H9 (cell line): ENCODE measurements at regions not wholly inside any gene's neighbourhood (a gene's known extent, or its start where the extent isn't known, plus 50 kb on each side); places are given as distances from the start of the nearest gene placed in this dataset.

Source experiments
- DNase-seq: peaks from one replicate; pipeline ENCODE4 v3.0.0-alpha.2; 2017
- H2AFZ ChIP-seq: one replicate; pipeline ENCODE4 v1.6.1; 2013; ENCODE audit warnings: mild to moderate bottlenecking, low read length, control low read depth, moderate library complexity
- H2AK5ac ChIP-seq: 2 replicates; pipeline ENCODE4 v1.6.1; 2013; ENCODE audit warnings: low read length, control low read depth, mixed read lengths; ENCODE audit not compliant: insufficient read length
- H2BK120ac ChIP-seq: one replicate; pipeline ENCODE4 v1.6.1; 2013; ENCODE audit warnings: low read depth, mild to moderate bottlenecking, low read length, control low read depth, inconsistent platforms; ENCODE audit not compliant: poor library complexity, severe bottlenecking
- H2BK12ac ChIP-seq: 2 replicates; pipeline ENCODE4 v1.6.1; 2013; ENCODE audit warnings: low read length, control low read depth, mixed read lengths, low read depth; ENCODE audit not compliant: insufficient read length
- H2BK15ac ChIP-seq: 2 replicates; pipeline ENCODE4 v1.6.1; 2013; ENCODE audit warnings: low read depth, low read length, control low read depth
- H2BK20ac ChIP-seq: one replicate; pipeline ENCODE4 v1.6.1; 2013; ENCODE audit warnings: low read depth, mild to moderate bottlenecking, low read length, control low read depth, inconsistent platforms; ENCODE audit not compliant: poor library complexity, severe bottlenecking
- H2BK5ac ChIP-seq: 2 replicates; pipeline ENCODE4 v1.6.1; 2013; ENCODE audit warnings: low read length, control low read depth, mixed read lengths; ENCODE audit not compliant: insufficient read length
- H3K14ac ChIP-seq: 2 replicates; pipeline ENCODE4 v1.6.1; 2013; ENCODE audit warnings: low read length, control low read depth; ENCODE audit not compliant: insufficient read depth
- H3K18ac ChIP-seq: 2 replicates; pipeline ENCODE4 v1.6.1; 2013; ENCODE audit warnings: low read depth, mild to moderate bottlenecking, mixed read lengths, low read length, control low read depth; ENCODE audit not compliant: insufficient read length
- H3K23ac ChIP-seq: 2 replicates; pipeline ENCODE4 v1.6.1; 2013; ENCODE audit warnings: low read length, control low read depth, mixed read lengths, low read depth; ENCODE audit not compliant: insufficient read length
- H3K23me2 ChIP-seq: 2 replicates; pipeline ENCODE4 v1.6.1; 2013; ENCODE audit warnings: low read depth, mild to moderate bottlenecking, mixed read lengths, low read length, control low read depth; ENCODE audit not compliant: insufficient read length, poor library complexity, severe bottlenecking
- H3K27ac ChIP-seq: 2 replicates; pipeline ENCODE4 v1.5.1; 2013; ENCODE audit warnings: low read length, control low read depth, mixed read lengths, low read depth; ENCODE audit not compliant: insufficient read length
- H3K27me3 ChIP-seq: 2 replicates; pipeline ENCODE4 v1.6.1; 2013; ENCODE audit warnings: low read length, control low read depth, inconsistent platforms; ENCODE audit not compliant: insufficient read depth
- H3K4ac ChIP-seq: 2 replicates; pipeline ENCODE4 v1.6.1; 2013; ENCODE audit warnings: low read depth, mild to moderate bottlenecking, control low read depth, inconsistent platforms, low read length, moderate library complexity
- H3K4me1 ChIP-seq: 2 replicates; pipeline ENCODE4 v1.6.1; 2013; ENCODE audit warnings: low read length, control low read depth, inconsistent platforms; ENCODE audit not compliant: insufficient read depth
- H3K4me2 ChIP-seq: 2 replicates; pipeline ENCODE4 v1.6.1; 2013; ENCODE audit warnings: low read length, control low read depth, mixed read lengths; ENCODE audit not compliant: insufficient read length, insufficient read depth
- H3K56ac ChIP-seq: 2 replicates; pipeline ENCODE4 v1.6.1; 2013; ENCODE audit warnings: low read depth, mild to moderate bottlenecking, mixed read lengths, low read length, control low read depth; ENCODE audit not compliant: insufficient read length
- H3K79me1 ChIP-seq: 2 replicates; pipeline ENCODE4 v1.6.1; 2013; ENCODE audit warnings: low read depth, mild to moderate bottlenecking, moderate library complexity, low read length, control low read depth, inconsistent platforms; ENCODE audit not compliant: insufficient read depth, poor library complexity, severe bottlenecking
- H3K79me2 ChIP-seq: 2 replicates; pipeline ENCODE4 v1.6.1; 2013; ENCODE audit warnings: low read length, control low read depth, inconsistent platforms; ENCODE audit not compliant: insufficient read depth
- H3K9ac ChIP-seq: 2 replicates; pipeline ENCODE4 v1.6.1; 2013; ENCODE audit warnings: low read length, control low read depth, mixed read lengths; ENCODE audit not compliant: insufficient read length; ENCODE audit errors: extremely low read depth
- H3K9me3 ChIP-seq: one replicate; pipeline ENCODE4 v1.6.1; 2013; ENCODE audit warnings: low read depth, low read length, inconsistent platforms; ENCODE audit not compliant: control insufficient read depth
- H3T11ph ChIP-seq: one replicate; pipeline ENCODE4 v1.6.1; 2013; ENCODE audit warnings: mild to moderate bottlenecking, low read length, control low read depth, inconsistent platforms
- H4K20me1 ChIP-seq: one replicate; pipeline ENCODE4 v1.6.1; 2013; ENCODE audit not compliant: control insufficient read depth, insufficient read length, insufficient read depth
- H4K5ac ChIP-seq: 2 replicates; pipeline ENCODE4 v1.6.1; 2013; ENCODE audit warnings: low read depth, mild to moderate bottlenecking, mixed read lengths, low read length, control low read depth; ENCODE audit not compliant: insufficient read length
- H4K8ac ChIP-seq: replicated peaks from 2 replicates; pipeline ENCODE4 v1.6.1; 2013; ENCODE audit warnings: low read length, control low read depth, mixed read lengths, low read depth; ENCODE audit not compliant: insufficient read length
- H4K91ac ChIP-seq: 2 replicates; pipeline ENCODE4 v1.6.1; 2013; ENCODE audit warnings: low read depth, mild to moderate bottlenecking, moderate library complexity, mixed read lengths, low read length, control low read depth; ENCODE audit not compliant: insufficient read length
- H3K27ac Mint-ChIP-seq, 3 experiments: 2 replicates in 2 of 3; 3 replicates in 1 of 3; pipeline ENCODE4 v1.8.0; 2020 to 2021; ENCODE audit warnings: mixed read lengths in 3 of 3, mild to moderate bottlenecking in 1 of 3, moderate library complexity in 1 of 3
- H3K27me3 Mint-ChIP-seq: 2 replicates; pipeline ENCODE4 v1.8.0; 2021; ENCODE audit warnings: low read depth, mild to moderate bottlenecking, moderate library complexity, mixed read lengths
- H3K36me3 Mint-ChIP-seq, 3 experiments: 2 replicates in 2 of 3; 3 replicates in 1 of 3; pipeline ENCODE4 v1.8.0; 2020 to 2021; ENCODE audit warnings: low read depth in 3 of 3, mixed read lengths in 3 of 3; ENCODE audit not compliant: insufficient read depth in 1 of 3
- H3K4me1 Mint-ChIP-seq, 2 experiments: 2 replicates each; pipeline ENCODE4 v1.8.0; 2020; ENCODE audit warnings: mixed read lengths in 2 of 2
- H3K4me3 Mint-ChIP-seq, 2 experiments: 2 replicates in 1 of 2; 3 replicates in 1 of 2; pipeline ENCODE4 v1.8.0; 2020 to 2021; ENCODE audit warnings: mild to moderate bottlenecking in 2 of 2, mixed read lengths in 2 of 2, moderate library complexity in 1 of 2
- H3K9me3 Mint-ChIP-seq, 2 experiments: 2 replicates in 1 of 2; 3 replicates in 1 of 2; pipeline ENCODE4 v1.8.0; 2020; ENCODE audit warnings: mild to moderate bottlenecking in 2 of 2, mixed read lengths in 2 of 2, moderate library complexity in 1 of 2
- WGBS: extraction: QIAGEN DNeasy Blood & Tissue Kit; methylation state at CpG from one replicate; pipeline ENCODE4 v1.1.7; 2013; ENCODE audit warnings: missing lambda C conversion rate, low lambda C conversion rate, mixed read lengths; ENCODE audit not compliant: insufficient read length; ENCODE audit errors: extremely low coverage; 5-methylcytosine and 5-hydroxymethylcytosine counted together
- TF ChIP-seq, protein P1 (sequence below): fragments of 200-600 bp; sonication (generic); conservative IDR thresholded peaks from 3 replicates; pipeline ENCODE4 v1.8.0; 2021; ENCODE audit warnings: antibody characterized with exemption, mild to moderate bottlenecking

DNA sequence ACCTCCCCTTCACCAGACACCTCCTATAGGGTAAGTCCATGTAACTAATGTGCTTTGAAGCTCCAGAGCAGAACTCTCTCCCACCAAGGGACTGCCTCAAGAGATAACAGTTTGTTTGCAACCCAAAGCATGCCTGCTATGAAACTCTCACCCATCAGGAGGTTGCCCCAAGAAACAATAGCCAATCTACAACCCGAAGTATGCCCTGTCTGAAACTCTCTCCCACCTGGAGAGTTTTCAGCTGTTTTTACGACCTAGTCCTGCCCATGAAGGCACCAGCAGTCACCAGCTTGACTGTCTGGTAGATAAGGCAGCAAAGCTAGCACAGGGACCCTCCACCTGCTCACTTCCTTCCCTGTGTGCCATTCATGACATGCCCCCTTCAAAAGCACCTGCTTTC lies 533.9 kb upstream of the CRIM1 start:
- Histone ChIP-seq H3K27me3 (no peaks in the 10 kb centered on the region), H3K9ac (no peak overlapping the region), H3K4ac (no peak overlapping the region), H3K23me2 (no peaks in the 10 kb centered on the region), H2BK12ac (no peak overlapping the region), H3K79me1 (no peaks in the 10 kb centered on the region), H4K5ac (no peak overlapping the region), H3K4me2 (no peak overlapping the region), H3K14ac (no peak overlapping the region), H3T11ph (no peak overlapping the region), H2AK5ac (no peak overlapping the region), H2BK120ac (no peak overlapping the region), H3K56ac (no peak overlapping the region), H2AFZ (no peak overlapping the region), H3K4me1 (peaks cover 9% of the 10 kb centered on the region), H2BK15ac (no peak overlapping the region), H4K91ac (no peak overlapping the region), H3K79me2 (no peaks in the 10 kb centered on the region), H3K18ac (no peak overlapping the region), H3K9me3 (no peaks in the 10 kb centered on the region), H3K27ac (no peak overlapping the region), H2BK5ac (no peak overlapping the region), H3K23ac (no peak overlapping the region), H2BK20ac (no peak overlapping the region), H4K20me1 (no peaks in the 10 kb centered on the region), H4K8ac (no peak overlapping the region)
- Mint-ChIP-seq H3K4me1 (peaks cover 63 to 70% of the 10 kb centered on the region in 2 experiments), H3K27ac (peak overlapping the region; percentile 74 to 85 (median 77)), H3K27me3 (no peaks in the 10 kb centered on the region), H3K9me3 (no peaks in the 10 kb centered on the region; a peak in 1 of 5 replicates), H3K36me3 (no peaks in the 10 kb centered on the region), H3K4me3 (peak overlapping the region in 1 of 2 experiments; percentile 16; a peak in 2 of 5 replicates)
- WGBS = no CpG with 5 or more reads among the region's 2 CpGs
- TF ChIP-seq, protein P1, sequence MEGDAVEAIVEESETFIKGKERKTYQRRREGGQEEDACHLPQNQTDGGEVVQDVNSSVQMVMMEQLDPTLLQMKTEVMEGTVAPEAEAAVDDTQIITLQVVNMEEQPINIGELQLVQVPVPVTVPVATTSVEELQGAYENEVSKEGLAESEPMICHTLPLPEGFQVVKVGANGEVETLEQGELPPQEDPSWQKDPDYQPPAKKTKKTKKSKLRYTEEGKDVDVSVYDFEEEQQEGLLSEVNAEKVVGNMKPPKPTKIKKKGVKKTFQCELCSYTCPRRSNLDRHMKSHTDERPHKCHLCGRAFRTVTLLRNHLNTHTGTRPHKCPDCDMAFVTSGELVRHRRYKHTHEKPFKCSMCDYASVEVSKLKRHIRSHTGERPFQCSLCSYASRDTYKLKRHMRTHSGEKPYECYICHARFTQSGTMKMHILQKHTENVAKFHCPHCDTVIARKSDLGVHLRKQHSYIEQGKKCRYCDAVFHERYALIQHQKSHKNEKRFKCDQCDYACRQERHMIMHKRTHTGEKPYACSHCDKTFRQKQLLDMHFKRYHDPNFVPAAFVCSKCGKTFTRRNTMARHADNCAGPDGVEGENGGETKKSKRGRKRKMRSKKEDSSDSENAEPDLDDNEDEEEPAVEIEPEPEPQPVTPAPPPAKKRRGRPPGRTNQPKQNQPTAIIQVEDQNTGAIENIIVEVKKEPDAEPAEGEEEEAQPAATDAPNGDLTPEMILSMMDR = no peak
- DNase-seq = peak; percentile 63
